Small intestine (tissue), 7 donors: ENCODE measurements at regions not wholly inside any gene's neighbourhood (a gene's known extent, or its start where the extent isn't known, plus 50 kb on each side); places are given as distances from the start of the nearest gene placed in this dataset.

Experiments
- DNase-seq, 2 donors: peaks; one replicate each; pipeline versions ENCODE4 v3.0.0 to v3.0.0-alpha.2; 2013
- FAIRE-seq: peaks from 2 replicates; lab custom pipeline; 2012; peaks lifted over from hg19 to GRCh38; lab: Jason Lieb, UNC
- H3K27ac ChIP-seq, 3 donors: one replicate each; pipeline ENCODE4 v1.5.1; 2013; ENCODE audit warnings: low read length in 2 of 3, mild to moderate bottlenecking in 2 of 3, control low read depth in 1 of 3, inconsistent platforms in 1 of 3, low read depth in 1 of 3, moderate library complexity in 1 of 3
- H3K27me3 ChIP-seq, 3 donors: one replicate each; pipeline ENCODE4 v1.6.1; 2013; ENCODE audit warnings: low read length in 3 of 3, inconsistent platforms in 1 of 3; ENCODE audit not compliant: control insufficient read depth in 3 of 3, insufficient read depth in 3 of 3
- H3K36me3 ChIP-seq, 3 donors: one replicate each; pipeline ENCODE4 v1.6.1; 2013; ENCODE audit warnings: low read length in 3 of 3, inconsistent platforms in 1 of 3, low read depth in 1 of 3, mild to moderate bottlenecking in 1 of 3, moderate library complexity in 1 of 3; ENCODE audit not compliant: control insufficient read depth in 3 of 3, insufficient read depth in 2 of 3
- H3K4me1 ChIP-seq, 3 donors: one replicate each; pipeline ENCODE4 v1.6.1; 2013; ENCODE audit warnings: low read length in 2 of 3, inconsistent platforms in 1 of 3, low read depth in 1 of 3, mild to moderate bottlenecking in 1 of 3, moderate library complexity in 1 of 3; ENCODE audit not compliant: control insufficient read depth in 3 of 3, insufficient read depth in 2 of 3
- H3K4me3 ChIP-seq, 3 donors: one replicate each; pipeline ENCODE4 v1.5.1; 2013; ENCODE audit warnings: low read length in 3 of 3, control low read depth in 1 of 3, inconsistent platforms in 1 of 3, low read depth in 1 of 3, mild to moderate bottlenecking in 1 of 3, moderate library complexity in 1 of 3
- H3K9me3 ChIP-seq, 2 donors: one replicate each; pipeline ENCODE4 v1.6.1; 2013; ENCODE audit warnings: low read depth in 1 of 2, low read length in 1 of 2; ENCODE audit not compliant: control insufficient read depth in 2 of 2, insufficient read depth in 1 of 2
- WGBS, 3 donors: extraction: QIAGEN DNeasy Blood & Tissue Kit; methylation state at CpG; one replicate each; pipeline ENCODE4 v1.1.7; 2013; 5-methylcytosine and 5-hydroxymethylcytosine counted together
- donor health status: healthy with polysubstance abuse.
- donor health status: control.
- donor health status: control.
- donor health status: Bipolar disorder and iron deficiency.
- donor health status: healthy.

- FAIRE-seq, result no peak
- 93 to 94% (median 93%) methylated on average over 5 of the region's 5 CpGs for WGBS, 3 donors
These were observed 174.2 kb upstream of the PHF14 start for GRCh38 chr7:10799475-10799874.

GRCh38 chr7:10802011-10802410, 171.7 kb upstream of the PHF14 start:
- Histone ChIP-seq H3K27ac (no peak overlapping the region), H3K4me3 (no peak overlapping the region), H3K36me3 (no peaks in the 10 kb centered on the region), H3K27me3 (no peaks in the 10 kb centered on the region), H3K4me1 (no peaks in the 10 kb centered on the region), H3K9me3 (no peaks in the 10 kb centered on the region)
- no peak for DNase-seq
- FAIRE-seq, result no peak
- whole genome bisulfite sequencing, 3 donors, result 67 to 78% (median 78%) methylated on average over 4 of the region's 4 CpGs

More at GRCh38 chr7:10799475-10799874, 174.2 kb upstream of the PHF14 start:
- Histone ChIP-seq H3K27ac (no peak overlapping the region), H3K4me1 (no peaks in the 10 kb centered on the region), H3K9me3 (no peaks in the 10 kb centered on the region), H3K4me3 (no peak overlapping the region), H3K27me3 (no peaks in the 10 kb centered on the region), H3K36me3 (no peaks in the 10 kb centered on the region)
- DNase-seq, result no peak

- Histone ChIP-seq H3K4me3 (no peak overlapping the region), H3K27me3 (no peaks in the 10 kb centered on the region), H3K36me3 (no peaks in the 10 kb centered on the region), H3K27ac (no peak overlapping the region), H3K4me1 (no peaks in the 10 kb centered on the region), H3K9me3 (no peaks in the 10 kb centered on the region)
- DNase-seq (no peak), FAIRE-seq (no peak)
- WGBS, 3 donors, result 79 to 93% (median 90%) methylated on average over 2 of the region's 2 CpGs
These were observed 171.1 kb upstream of the PHF14 start for GRCh38 chr7:10802526-10802925.

GRCh38 chr7:10803720-10804119, 170.0 kb upstream of the PHF14 start:
- H3K4me3 ChIP-seq, result no peak overlapping the region
- no peaks in the 10 kb centered on the region for H3K27me3 ChIP-seq
- WGBS, 3 donors, result 76 to 84% (median 80%) methylated on average over 4 of the region's 4 CpGs
- H3K9me3 ChIP-seq, result no peaks in the 10 kb centered on the region
- no peak for DNase-seq
- H3K4me1 ChIP-seq, result no peaks in the 10 kb centered on the region
- no peak overlapping the region for H3K27ac ChIP-seq
- FAIRE-seq, result no peak
- no peaks in the 10 kb centered on the region for H3K36me3 ChIP-seq

GRCh38 chr7:10804770-10805169, 168.9 kb upstream of the PHF14 start:
- no peaks in the 10 kb centered on the region for H3K27me3 ChIP-seq
- H3K27ac ChIP-seq, result no peak overlapping the region
- H3K36me3 ChIP-seq, result no peaks in the 10 kb centered on the region
- no peak for FAIRE-seq
- H3K9me3 ChIP-seq, result no peaks in the 10 kb centered on the region
- 74 to 85% (median 74%) methylated on average over 5 of the region's 5 CpGs for WGBS, 3 donors
- H3K4me1 ChIP-seq, result no peaks in the 10 kb centered on the region
- no peak for DNase-seq
- no peak overlapping the region for H3K4me3 ChIP-seq

GRCh38 chr7:10815546-10815945, 158.1 kb upstream of the PHF14 start:
- no peaks in the 10 kb centered on the region for H3K4me1 ChIP-seq
- DNase-seq, result no peak

GRCh38 chr7:10821156-10821555, 152.5 kb upstream of the PHF14 start:
- no peak for DNase-seq
- no peak for FAIRE-seq
- Histone ChIP-seq H3K27me3 (no peaks in the 10 kb centered on the region), H3K4me1 (no peaks in the 10 kb centered on the region), H3K4me3 (no peak overlapping the region), H3K27ac (no peak overlapping the region), H3K36me3 (no peaks in the 10 kb centered on the region), H3K9me3 (no peaks in the 10 kb centered on the region)
- 71 to 85% (median 72%) methylated on average over 4 of the region's 4 CpGs for WGBS, 3 donors

More at GRCh38 chr7:10815546-10815945, 158.1 kb upstream of the PHF14 start:
- no peak overlapping the region for H3K27ac ChIP-seq
- H3K9me3 ChIP-seq, result peaks cover 0 to 2% of the 10 kb centered on the region in 2 donors
- no peaks in the 10 kb centered on the region for H3K27me3 ChIP-seq
- FAIRE-seq, result no peak
- no peak overlapping the region for H3K4me3 ChIP-seq
- H3K36me3 ChIP-seq, result no peaks in the 10 kb centered on the region
- 60 to 68% (median 67%) methylated on average over 3 of the region's 3 CpGs for WGBS, 3 donors

GRCh38 chr7:10824154-10824553, 149.5 kb upstream of the PHF14 start:
- no peaks in the 10 kb centered on the region for H3K9me3 ChIP-seq
- WGBS, 3 donors, result 79 to 92% (median 86%) methylated on average over 1 of the region's 1 CpG
- DNase-seq (no peak), FAIRE-seq (no peak)
- no peaks in the 10 kb centered on the region for H3K4me1 ChIP-seq
- no peak overlapping the region for H3K27ac ChIP-seq
- no peaks in the 10 kb centered on the region for H3K27me3 ChIP-seq
- H3K36me3 ChIP-seq, result no peaks in the 10 kb centered on the region
- no peak overlapping the region for H3K4me3 ChIP-seq

GRCh38 chr7:10838228-10838627, 135.4 kb upstream of the PHF14 start:
- Histone ChIP-seq H3K4me3 (no peak overlapping the region), H3K36me3 (no peaks in the 10 kb centered on the region), H3K27me3 (no peaks in the 10 kb centered on the region), H3K27ac (no peak overlapping the region), H3K9me3 (no peaks in the 10 kb centered on the region), H3K4me1 (no peaks in the 10 kb centered on the region)
- 64 to 79% (median 67%) methylated on average over 1 of the region's 1 CpG for WGBS, 3 donors
- DNase-seq (no peak), FAIRE-seq (no peak)
